Small intestine (tissue), 7 donors: ENCODE measurements at regions not wholly inside any gene's neighbourhood (a gene's known extent, or its start where the extent isn't known, plus 50 kb on each side); places are given as distances from the start of the nearest gene placed in this dataset.
"Not testable (repeated sequence)": the region's sequence is repeated elsewhere in the genome, so short reads cannot be mapped to it uniquely, and the experiment has no call there.

Experiments used
- DNase-seq, 2 donors: peaks; one replicate each; pipeline versions ENCODE4 v3.0.0 to v3.0.0-alpha.2; 2013
- FAIRE-seq: peaks from 2 replicates; lab custom pipeline; 2012; peaks lifted over from hg19 to GRCh38; lab: Jason Lieb, UNC
- H3K27ac ChIP-seq, 3 donors: one replicate each; pipeline ENCODE4 v1.5.1; 2013; ENCODE audit warnings: low read length in 2 of 3, mild to moderate bottlenecking in 2 of 3, control low read depth in 1 of 3, inconsistent platforms in 1 of 3, low read depth in 1 of 3, moderate library complexity in 1 of 3
- H3K27me3 ChIP-seq, 3 donors: one replicate each; pipeline ENCODE4 v1.6.1; 2013; ENCODE audit warnings: low read length in 3 of 3, inconsistent platforms in 1 of 3; ENCODE audit not compliant: control insufficient read depth in 3 of 3, insufficient read depth in 3 of 3
- H3K36me3 ChIP-seq, 3 donors: one replicate each; pipeline ENCODE4 v1.6.1; 2013; ENCODE audit warnings: low read length in 3 of 3, inconsistent platforms in 1 of 3, low read depth in 1 of 3, mild to moderate bottlenecking in 1 of 3, moderate library complexity in 1 of 3; ENCODE audit not compliant: control insufficient read depth in 3 of 3, insufficient read depth in 2 of 3
- H3K4me1 ChIP-seq, 3 donors: one replicate each; pipeline ENCODE4 v1.6.1; 2013; ENCODE audit warnings: low read length in 2 of 3, inconsistent platforms in 1 of 3, low read depth in 1 of 3, mild to moderate bottlenecking in 1 of 3, moderate library complexity in 1 of 3; ENCODE audit not compliant: control insufficient read depth in 3 of 3, insufficient read depth in 2 of 3
- H3K4me3 ChIP-seq, 3 donors: one replicate each; pipeline ENCODE4 v1.5.1; 2013; ENCODE audit warnings: low read length in 3 of 3, control low read depth in 1 of 3, inconsistent platforms in 1 of 3, low read depth in 1 of 3, mild to moderate bottlenecking in 1 of 3, moderate library complexity in 1 of 3
- H3K9me3 ChIP-seq, 2 donors: one replicate each; pipeline ENCODE4 v1.6.1; 2013; ENCODE audit warnings: low read depth in 1 of 2, low read length in 1 of 2; ENCODE audit not compliant: control insufficient read depth in 2 of 2, insufficient read depth in 1 of 2
- WGBS, 3 donors: extraction: QIAGEN DNeasy Blood & Tissue Kit; methylation state at CpG; one replicate each; pipeline ENCODE4 v1.1.7; 2013; 5-methylcytosine and 5-hydroxymethylcytosine counted together
- donor health status: healthy with polysubstance abuse.
- donor health status: control.
- donor health status: control.
- donor health status: Bipolar disorder and iron deficiency.
- donor health status: healthy.

- no peaks in the 10 kb centered on the region for H3K4me1 ChIP-seq
- peaks cover 0 to 8% of the 10 kb centered on the region in 2 donors for H3K9me3 ChIP-seq
- H3K4me3 ChIP-seq, result no peak overlapping the region
- FAIRE-seq (no peak), DNase-seq (no peak)
- H3K36me3 ChIP-seq, result no peaks in the 10 kb centered on the region
- WGBS, 3 donors, result 80 to 90% (median 90%) methylated on average over 5 of the region's 5 CpGs
- no peak overlapping the region for H3K27ac ChIP-seq
- no peaks in the 10 kb centered on the region for H3K27me3 ChIP-seq
Observed at GRCh38 chrX:15050395-15050794, 177.2 kb downstream of the MOSPD2 start.

GRCh38 chrX:15043538-15043937 lies 170.3 kb downstream of the MOSPD2 start:
- Histone ChIP-seq H3K27me3 (no peaks in the 10 kb centered on the region), H3K9me3 (no peaks in the 10 kb centered on the region), H3K36me3 (no peaks in the 10 kb centered on the region), H3K4me3 (no peak overlapping the region), H3K27ac (no peak overlapping the region), H3K4me1 (no peaks in the 10 kb centered on the region)
- FAIRE-seq (no peak), DNase-seq (no peak)
- WGBS, 3 donors, result 37 to 43% (median 41%) methylated on average over 2 of the region's 2 CpGs

- DNase-seq (no peak), FAIRE-seq (no peak)
- Histone ChIP-seq H3K27ac (no peak overlapping the region), H3K9me3 (no peaks in the 10 kb centered on the region), H3K36me3 (no peaks in the 10 kb centered on the region), H3K4me1 (no peaks in the 10 kb centered on the region), H3K4me3 (no peak overlapping the region), H3K27me3 (no peaks in the 10 kb centered on the region)
Observed at GRCh38 chrX:15033917-15034316, 160.7 kb downstream of the MOSPD2 start.

- DNase-seq, result no peak
- Histone ChIP-seq H3K36me3 (no peaks in the 10 kb centered on the region), H3K4me1 (no peaks in the 10 kb centered on the region), H3K27ac (no peak overlapping the region), H3K4me3 (no peak overlapping the region), H3K9me3 (no peaks in the 10 kb centered on the region), H3K27me3 (no peaks in the 10 kb centered on the region)
- 66 to 87% (median 71%) methylated on average over 3 of the region's 3 CpGs for WGBS, 3 donors
- no peak for FAIRE-seq
Observed at GRCh38 chrX:15017491-15017890, 144.3 kb downstream of the MOSPD2 start.

GRCh38 chrX:15016051-15016450 lies 142.8 kb downstream of the MOSPD2 start:
- 55 to 89% (median 84%) methylated on average over 1 of the region's 1 CpG for WGBS, 3 donors
- H3K9me3 ChIP-seq, result no peaks in the 10 kb centered on the region
- H3K36me3 ChIP-seq, result no peaks in the 10 kb centered on the region
- no peak overlapping the region for H3K4me3 ChIP-seq
- no peak for FAIRE-seq
- H3K27ac ChIP-seq, result no peak overlapping the region
- no peaks in the 10 kb centered on the region for H3K4me1 ChIP-seq
- no peaks in the 10 kb centered on the region for H3K27me3 ChIP-seq
- no peak for DNase-seq

GRCh38 chrX:15014281-15014680 lies 141.1 kb downstream of the MOSPD2 start:
- 70 to 81% (median 72%) methylated on average over 2 of the region's 2 CpGs for WGBS, 3 donors
- H3K27me3 ChIP-seq, result no peaks in the 10 kb centered on the region

GRCh38 chrX:15013461-15013860 lies 140.2 kb downstream of the MOSPD2 start:
- Histone ChIP-seq H3K4me3 (no peak overlapping the region), H3K27me3 (no peaks in the 10 kb centered on the region), H3K9me3 (no peaks in the 10 kb centered on the region), H3K27ac (no peak overlapping the region), H3K4me1 (no peaks in the 10 kb centered on the region), H3K36me3 (no peaks in the 10 kb centered on the region)
- 43 to 65% (median 58%) methylated on average over 1 of the region's 1 CpG for WGBS, 3 donors
- FAIRE-seq (no peak), DNase-seq (no peak)

More at GRCh38 chrX:15014281-15014680, 141.1 kb downstream of the MOSPD2 start:
- DNase-seq, result no peak
- no peak for FAIRE-seq
- no peaks in the 10 kb centered on the region for H3K9me3 ChIP-seq
- no peaks in the 10 kb centered on the region for H3K36me3 ChIP-seq
- no peaks in the 10 kb centered on the region for H3K4me1 ChIP-seq
- H3K27ac ChIP-seq, result no peak overlapping the region
- H3K4me3 ChIP-seq, result no peak overlapping the region

GRCh38 chrX:14997271-14997670 lies 124.0 kb downstream of the MOSPD2 start:
- DNase-seq, result no peak
- Histone ChIP-seq H3K4me1 (no peaks in the 10 kb centered on the region), H3K36me3 (no peaks in the 10 kb centered on the region), H3K9me3 (no peaks in the 10 kb centered on the region), H3K27ac (no peak overlapping the region), H3K4me3 (no peak overlapping the region), H3K27me3 (no peaks in the 10 kb centered on the region)
- no peak for FAIRE-seq
- 49 to 81% (median 64%) methylated on average over 2 of the region's 2 CpGs for WGBS, 3 donors

- not testable (repeated sequence) for H3K4me1 ChIP-seq, DNase-seq, FAIRE-seq, H3K9me3 ChIP-seq, H3K4me3 ChIP-seq, H3K36me3 ChIP-seq, H3K27me3 ChIP-seq, H3K27ac ChIP-seq
- WGBS, 3 donors, result 91 to 99% (median 95%) methylated on average over 5 of the region's 5 CpGs
Observed at GRCh38 chrX:14984425-14984824, 111.2 kb downstream of the MOSPD2 start.
